ENCODE measurements at regions not wholly inside any gene's neighbourhood (a gene's known extent, or its start where the extent isn't known, plus 50 kb on each side); places are given as distances from the start of the nearest gene placed in this dataset.

- no peak for TF ChIP-seq CBX3 (IDR thresholded peaks at IDR 0.05; ENCODE audit: borderline replicate concordance in 1 of 2, low read length in 2 of 2)
Measured at GRCh38 chr9:99312736-99313135, 90.7 kb downstream of the SEC61B start (continued).

GRCh38 chr9:99319048-99319447 lies 97.0 kb downstream of the SEC61B start:
- no peak overlapping the region for H3K9ac ChIP-seq (ENCODE audit: insufficient read depth in 1 of 2, low read depth in 2 of 2, low read length in 2 of 2)
- H3K79me2 ChIP-seq (ENCODE audit: control insufficient read depth, insufficient read depth, low read length): no peaks in the 10 kb centered on the region
- no peak for TF ChIP-seq NR3C1 (CRISPR knock-in tag; IDR thresholded peaks at IDR 0.05)
- no peak for TF ChIP-seq GMEB1 (CRISPR knock-in tag; IDR thresholded peaks at IDR 0.05)
- no peak for TF ChIP-seq ZNF592 (IDR thresholded peaks at IDR 0.05)
- no peak for TF ChIP-seq ZNF77 (CRISPR knock-in tag; IDR thresholded peaks at IDR 0.05)
- no peaks in the 10 kb centered on the region for H3K4me1 ChIP-seq (replicated peaks in 1 of 2; ENCODE audit: control insufficient read depth in 2 of 2, insufficient read depth in 2 of 2, low read length in 2 of 2)
- H3K9me1 ChIP-seq (ENCODE audit: control insufficient read depth, insufficient read depth, low read length): no peaks in the 10 kb centered on the region
- FAIRE-seq (no peak), ATAC-seq (no peak), DNase-seq (ENCODE audit: extremely low read depth in 1 of 4, low spot score in 3 of 4) (no peak)
- H4K20me1 ChIP-seq (replicated peaks; ENCODE audit: control insufficient read depth, insufficient read depth, low read length): no peaks in the 10 kb centered on the region
- ChIA-PET CTCF (ENCODE audit: low intra/inter-chr PET ratio) (no interaction called here), POLR2A (no interaction called here)
- no TSS peak for BruUV-seq (replicated peaks)
- no peak overlapping the region for H3K4me3 ChIP-seq
- H2AFZ ChIP-seq (ENCODE audit: low read depth, low read length): no peak overlapping the region
- H3K27ac ChIP-seq (ENCODE audit: extremely low read depth, low read depth, low read length): no peak overlapping the region
- peaks cover 21 to 29% of the 10 kb centered on the region in 2 experiments; a peak in 4 of 5 replicates for H3K27me3 ChIP-seq (ENCODE audit: control insufficient read depth in 2 of 2, insufficient read depth in 2 of 2, low read length in 2 of 2)
- intact Hi-C loops (cut with micrococcal nuclease): no loop called here
- in situ Hi-C loops (cut with MboI): no loop called here
- no peak overlapping the region for H3K4me2 ChIP-seq (ENCODE audit: insufficient read depth, low read length)
- WGBS (ENCODE audit: insufficient coverage, low coverage, missing lambda C conversion rate): 0% methylated on average over 1 of the region's 1 CpG
- H3K36me3 ChIP-seq (ENCODE audit: control insufficient read depth, insufficient read depth, low read length): no peaks in the 10 kb centered on the region
- no peaks in the 10 kb centered on the region for H3K9me3 ChIP-seq (replicated peaks; ENCODE audit: control insufficient read depth, insufficient read depth, low read depth, low read length)
